ENCODE measurements at regions not wholly inside any gene's neighbourhood (a gene's known extent, or its start where the extent isn't known, plus 50 kb on each side); places are given as distances from the start of the nearest gene placed in this dataset.

- CTCF ChIA-PET: no interaction called here
- no peaks in the 10 kb centered on the region for H3K4me1 Mint-ChIP-seq
Observed at GRCh38 chr2:217325816-217326215, 466.0 kb upstream of the TNP1 start.

GRCh38 chr2:217325251-217325650 is 465.4 kb upstream of the TNP1 start:
- H3K27ac Mint-ChIP-seq: no peak overlapping the region
- H3K4me1 Mint-ChIP-seq: no peaks in the 10 kb centered on the region
- ChIA-PET CTCF (no interaction called here), POLR2A (no interaction called here)
- no peaks in the 10 kb centered on the region for H3K36me3 Mint-ChIP-seq (ENCODE audit: low read depth)
- no peak overlapping the region for H3K4me3 Mint-ChIP-seq
- H3K27me3 Mint-ChIP-seq: no peaks in the 10 kb centered on the region
- peaks cover 4% of the 10 kb centered on the region for H3K9me3 Mint-ChIP-seq
- DNase-seq: no peak

More at GRCh38 chr2:217325816-217326215, 466.0 kb upstream of the TNP1 start:
- H3K9me3 Mint-ChIP-seq: peaks cover 4% of the 10 kb centered on the region
- POLR2A ChIA-PET: no interaction called here
- H3K27ac Mint-ChIP-seq: no peak overlapping the region
- no peaks in the 10 kb centered on the region for H3K36me3 Mint-ChIP-seq (ENCODE audit: low read depth)
- no peak overlapping the region for H3K4me3 Mint-ChIP-seq
- no peaks in the 10 kb centered on the region for H3K27me3 Mint-ChIP-seq
- DNase-seq: no peak

- Mint-ChIP-seq H3K27ac (no peak overlapping the region), H3K9me3 (no peaks in the 10 kb centered on the region)
- CTCF ChIA-PET: no interaction called here
Observed at GRCh38 chr2:217316743-217317142, 456.9 kb upstream of the TNP1 start.

GRCh38 chr2:217314021-217314460 is 454.2 kb upstream of the TNP1 start:
- Mint-ChIP-seq H3K27ac (no peak overlapping the region), H3K4me3 (no peak overlapping the region), H3K36me3 (ENCODE audit: low read depth) (no peaks in the 10 kb centered on the region), H3K27me3 (no peaks in the 10 kb centered on the region), H3K4me1 (peaks cover 5% of the 10 kb centered on the region), H3K9me3 (no peaks in the 10 kb centered on the region)
- ChIA-PET CTCF (no interaction called here), POLR2A (no interaction called here)
- DNase-seq: no peak

More at GRCh38 chr2:217316743-217317142, 456.9 kb upstream of the TNP1 start:
- POLR2A ChIA-PET: no interaction called here
- no peak for DNase-seq
- Mint-ChIP-seq H3K4me3 (no peak overlapping the region), H3K36me3 (ENCODE audit: low read depth) (no peaks in the 10 kb centered on the region), H3K27me3 (no peaks in the 10 kb centered on the region), H3K4me1 (peaks cover 5% of the 10 kb centered on the region)

GRCh38 chr2:217313386-217313785 is 453.5 kb upstream of the TNP1 start:
- Mint-ChIP-seq H3K27me3 (no peaks in the 10 kb centered on the region), H3K36me3 (ENCODE audit: low read depth) (no peaks in the 10 kb centered on the region), H3K9me3 (no peaks in the 10 kb centered on the region), H3K4me3 (no peak overlapping the region), H3K4me1 (peaks cover 5% of the 10 kb centered on the region), H3K27ac (no peak overlapping the region)
- no peak for DNase-seq
- ChIA-PET POLR2A (no interaction called here), CTCF (no interaction called here)

- Mint-ChIP-seq H3K36me3 (ENCODE audit: low read depth) (no peaks in the 10 kb centered on the region), H3K27me3 (no peaks in the 10 kb centered on the region), H3K9me3 (no peaks in the 10 kb centered on the region), H3K27ac (no peak overlapping the region), H3K4me3 (no peak overlapping the region), H3K4me1 (no peaks in the 10 kb centered on the region)
- CTCF ChIA-PET: no interaction called here
- POLR2A ChIA-PET: no interaction called here
- no peak for DNase-seq
Observed at GRCh38 chr2:217309056-217309455, 449.2 kb upstream of the TNP1 start.

GRCh38 chr2:217307023-217307422 is 447.2 kb upstream of the TNP1 start:
- H3K4me1 Mint-ChIP-seq: no peaks in the 10 kb centered on the region
- POLR2A ChIA-PET: no interaction called here
- H3K36me3 Mint-ChIP-seq (ENCODE audit: low read depth): no peaks in the 10 kb centered on the region
- DNase-seq: no peak
- H3K27me3 Mint-ChIP-seq: no peaks in the 10 kb centered on the region
- no peak overlapping the region for H3K27ac Mint-ChIP-seq
- CTCF ChIA-PET: no interaction called here
- H3K9me3 Mint-ChIP-seq: no peaks in the 10 kb centered on the region
- no peak overlapping the region for H3K4me3 Mint-ChIP-seq

GRCh38 chr2:217305882-217306281 is 446.0 kb upstream of the TNP1 start:
- POLR2A ChIA-PET: no interaction called here
- Mint-ChIP-seq H3K9me3 (no peaks in the 10 kb centered on the region), H3K36me3 (ENCODE audit: low read depth) (no peaks in the 10 kb centered on the region), H3K4me1 (no peaks in the 10 kb centered on the region), H3K27me3 (no peaks in the 10 kb centered on the region), H3K4me3 (no peak overlapping the region), H3K27ac (no peak overlapping the region)
- no peak for DNase-seq
- CTCF ChIA-PET: no interaction called here

- Mint-ChIP-seq H3K9me3 (no peaks in the 10 kb centered on the region), H3K4me1 (no peaks in the 10 kb centered on the region), H3K36me3 (ENCODE audit: low read depth) (no peaks in the 10 kb centered on the region), H3K4me3 (no peak overlapping the region), H3K27me3 (no peaks in the 10 kb centered on the region), H3K27ac (no peak overlapping the region)
- ChIA-PET CTCF (no interaction called here), POLR2A (no interaction called here)
- DNase-seq: no peak
Observed at GRCh38 chr2:217304582-217304981, 444.7 kb upstream of the TNP1 start.

GRCh38 chr2:217302856-217303255 is 443.0 kb upstream of the TNP1 start:
- no peaks in the 10 kb centered on the region for H3K36me3 Mint-ChIP-seq (ENCODE audit: low read depth)
- ChIA-PET CTCF (no interaction called here), POLR2A (no interaction called here)
- no peaks in the 10 kb centered on the region for H3K4me1 Mint-ChIP-seq
- no peaks in the 10 kb centered on the region for H3K27me3 Mint-ChIP-seq
- no peak for DNase-seq
- H3K27ac Mint-ChIP-seq: no peak overlapping the region
- H3K4me3 Mint-ChIP-seq: no peak overlapping the region
- H3K9me3 Mint-ChIP-seq: no peaks in the 10 kb centered on the region

GRCh38 chr2:217301142-217301925 is 441.5 kb upstream of the TNP1 start:
- Mint-ChIP-seq H3K27me3 (no peaks in the 10 kb centered on the region), H3K4me1 (no peaks in the 10 kb centered on the region), H3K4me3 (no peak overlapping the region), H3K36me3 (ENCODE audit: low read depth) (no peaks in the 10 kb centered on the region), H3K27ac (no peak overlapping the region), H3K9me3 (peaks cover 7% of the 10 kb centered on the region)
- ChIA-PET CTCF (no interaction called here), POLR2A (no interaction called here)
- DNase-seq: no peak

GRCh38 chr2:217299590-217299989 is 439.7 kb upstream of the TNP1 start:
- ChIA-PET POLR2A (no interaction called here), CTCF (no interaction called here)
- no peak for DNase-seq
- H3K4me1 Mint-ChIP-seq: no peaks in the 10 kb centered on the region
- H3K36me3 Mint-ChIP-seq (ENCODE audit: low read depth): no peaks in the 10 kb centered on the region
- H3K27me3 Mint-ChIP-seq: no peaks in the 10 kb centered on the region
- peaks cover 7% of the 10 kb centered on the region for H3K9me3 Mint-ChIP-seq
- H3K4me3 Mint-ChIP-seq: no peak overlapping the region
- no peak overlapping the region for H3K27ac Mint-ChIP-seq

- Mint-ChIP-seq H3K27ac (no peak overlapping the region), H3K27me3 (no peaks in the 10 kb centered on the region), H3K4me1 (no peaks in the 10 kb centered on the region), H3K36me3 (ENCODE audit: low read depth) (no peaks in the 10 kb centered on the region), H3K9me3 (peaks cover 8% of the 10 kb centered on the region), H3K4me3 (no peak overlapping the region)
- CTCF ChIA-PET: no interaction called here
- no peak for DNase-seq
- POLR2A ChIA-PET: no interaction called here
Observed at GRCh38 chr2:217297096-217297495, 437.2 kb upstream of the TNP1 start.

GRCh38 chr2:217294818-217295217 is 435.0 kb upstream of the TNP1 start:
- DNase-seq: no peak
- H3K4me3 Mint-ChIP-seq: no peak overlapping the region
- no peaks in the 10 kb centered on the region for H3K36me3 Mint-ChIP-seq (ENCODE audit: low read depth)
- no peaks in the 10 kb centered on the region for H3K4me1 Mint-ChIP-seq
- peaks cover 8% of the 10 kb centered on the region for H3K9me3 Mint-ChIP-seq
- no peak overlapping the region for H3K27ac Mint-ChIP-seq
- POLR2A ChIA-PET: no interaction called here
- CTCF ChIA-PET: no interaction called here
- no peaks in the 10 kb centered on the region for H3K27me3 Mint-ChIP-seq

All from activated CD4-positive, alpha-beta memory T cell treated with anti-CD3 and anti-CD28 coated beads, Interleukin-2, amount 10 ng/mL, durations not matched to agents 7 days and 5 days (primary cell).